Fibroblast of lung (primary cell): ENCODE measurements at regions not wholly inside any gene's neighbourhood (a gene's known extent, or its start where the extent isn't known, plus 50 kb on each side); places are given as distances from the start of the nearest gene placed in this dataset.

Source experiments
- CTCF ChIP-seq, 2 donors: IDR thresholded peaks in 1 of 2; conservative IDR thresholded peaks in 1 of 2; 1 replicate in 1 of 2; 2 replicates in 1 of 2; pipeline ENCODE4 v1.5.1; 2011 to 2012; ENCODE audit warnings: low read length in 2 of 2, control low read depth in 1 of 2, inconsistent platforms in 1 of 2, low read depth in 1 of 2, mild to moderate bottlenecking in 1 of 2
- EZH2 ChIP-seq: IDR thresholded peaks from 2 replicates; pipeline ENCODE4 v1.5.1; 2012; ENCODE audit warnings: low read length, control low read depth, mild to moderate bottlenecking; ENCODE audit errors: missing control alignments

GRCh38 chr12:66885115-66885875 lies 206.4 kb upstream of the GRIP1 start:
- TF ChIP-seq CTCF (conservative IDR thresholded peaks at IDR 0.05 in 1 of 2, IDR thresholded peaks at IDR 0.05 in 1 of 2; ENCODE audit: low read depth in 1 of 2, low read length in 2 of 2) (no peak), EZH2 (no peak)
